ENCODE measurements at regions not wholly inside any gene's neighbourhood (a gene's known extent, or its start where the extent isn't known, plus 50 kb on each side); places are given as distances from the start of the nearest gene placed in this dataset.

- TF ChIP-seq EZH2phosphoT487 (IDR thresholded peaks at IDR 0.05; ENCODE audit: insufficient read depth, low read depth) (no peak), EZH2 (IDR thresholded peaks at IDR 0.05; ENCODE audit: insufficient read depth, poor library complexity, severe bottlenecking) (no peak)
These were observed 95.5 kb downstream of the NHLRC3 start for GRCh38 chr13:39133781-39134180.
